Breast epithelium (tissue), 4 donors: ENCODE measurements at regions not wholly inside any gene's neighbourhood (a gene's known extent, or its start where the extent isn't known, plus 50 kb on each side); places are given as distances from the start of the nearest gene placed in this dataset.

ENCODE experiments used
- DNase-seq, 2 donors: peaks; one replicate each; pipeline ENCODE4 v3.0.0-alpha.2; 2019; ENCODE audit warnings: low spot score in 2 of 2
- H3K27ac ChIP-seq, 2 donors: fragments of 200-600 bp; sonication (generic) in 1 of 2; one replicate each; pipeline ENCODE4 v1.5.1; 2016 to 2019; ENCODE audit warnings: mild to moderate bottlenecking in 1 of 2
- H3K27me3 ChIP-seq, 2 donors: fragments of 200-600 bp; sonication (generic) in 1 of 2; one replicate each; pipeline versions ENCODE4 v1.5.1 to v1.6.0; 2017 to 2019; ENCODE audit warnings: control low read depth in 1 of 2, mild to moderate bottlenecking in 1 of 2
- H3K36me3 ChIP-seq: fragments of 200-600 bp; one replicate; pipeline ENCODE4 v1.5.1; 2019
- H3K4me1 ChIP-seq, 2 donors: fragments of 200-600 bp; sonication (generic); one replicate each; pipeline ENCODE4 v1.5.1; 2016 to 2019; ENCODE audit warnings: control low read depth in 1 of 2
- H3K4me3 ChIP-seq, 3 donors: fragments of 200-600 bp; sonication (generic); 1 replicate in 2 of 3; 2 replicates in 1 of 3; pipeline ENCODE4 v1.5.1; 2016 to 2019; ENCODE audit warnings: mild to moderate bottlenecking in 3 of 3, moderate library complexity in 2 of 3
- H3K9me3 ChIP-seq, 2 donors: fragments of 200-600 bp; sonication (generic) in 1 of 2; one replicate each; pipeline ENCODE4 v1.5.1; 2016 to 2019; ENCODE audit warnings: control low read depth in 1 of 2
- CTCF ChIP-seq, 3 donors: fragments of 450-650 bp; IDR thresholded peaks; one replicate each; pipeline ENCODE4 v1.5.1; 2016 to 2017; ENCODE audit warnings: antibody characterized with exemption in 3 of 3, mild to moderate bottlenecking in 3 of 3, moderate library complexity in 3 of 3
- POLR2A ChIP-seq: fragments of 450-650 bp; IDR thresholded peaks from one replicate; pipeline ENCODE4 v1.6.1; 2016; ENCODE audit warnings: antibody characterized with exemption, mild to moderate bottlenecking, moderate library complexity
- POLR2AphosphoS5 ChIP-seq, 3 donors: sonication (generic); formaldehyde crosslinking; IDR thresholded peaks; one replicate each; pipeline ENCODE4 v1.6.1; 2017; ENCODE audit warnings: antibody characterized with exemption in 3 of 3
- intact Hi-C: fragments of 100-400 bp; cut with DNase I; formaldehyde crosslinking; loops from one replicate; pipeline ENCODE4 v1.15.1; 2023; ENCODE audit warnings: low total_unique reads

GRCh38 chr10:112024079-112024478 is 159.5 kb downstream of the GPAM start:
- intact Hi-C loops, result no loop called here
- no peak for DNase-seq
- Histone ChIP-seq H3K36me3 (no peaks in the 10 kb centered on the region), H3K27ac (no peak overlapping the region), H3K4me1 (no peaks in the 10 kb centered on the region), H3K9me3 (peaks cover 0 to 1% of the 10 kb centered on the region in 2 donors), H3K27me3 (no peaks in the 10 kb centered on the region), H3K4me3 (no peak overlapping the region)
- TF ChIP-seq POLR2A (no peak), CTCF (IDR thresholded peaks at IDR 0.05) (no peak), POLR2AphosphoS5 (IDR thresholded peaks at IDR 0.05) (no peak)

- H3K4me3 ChIP-seq, result no peak overlapping the region
- intact Hi-C loops, result no loop called here
- H3K27ac ChIP-seq, result no peak overlapping the region
- no peaks in the 10 kb centered on the region for H3K27me3 ChIP-seq
- no peak for DNase-seq
- peaks cover 4 to 7% of the 10 kb centered on the region in 2 donors for H3K9me3 ChIP-seq
- no peaks in the 10 kb centered on the region for H3K4me1 ChIP-seq
- H3K36me3 ChIP-seq, result no peaks in the 10 kb centered on the region
- TF ChIP-seq CTCF (IDR thresholded peaks at IDR 0.05) (no peak), POLR2A (no peak)
Measured at GRCh38 chr10:112025228-112025627, 158.3 kb downstream of the GPAM start.

- no peaks in the 10 kb centered on the region for H3K36me3 ChIP-seq
- TF ChIP-seq POLR2AphosphoS5 (IDR thresholded peaks at IDR 0.05) (no peak), CTCF (IDR thresholded peaks at IDR 0.05) (no peak), POLR2A (no peak)
- H3K4me1 ChIP-seq, result no peaks in the 10 kb centered on the region
- intact Hi-C loops, result no loop called here
- H3K27me3 ChIP-seq, result no peaks in the 10 kb centered on the region
- no peak for DNase-seq
- H3K9me3 ChIP-seq, result peaks cover 7 to 13% of the 10 kb centered on the region in 2 donors
- H3K27ac ChIP-seq, result no peak overlapping the region
- H3K4me3 ChIP-seq, result no peak overlapping the region
Measured at GRCh38 chr10:112026438-112026837, 157.1 kb downstream of the GPAM start.

GRCh38 chr10:112027731-112028280 is 155.8 kb downstream of the GPAM start:
- H3K4me1 ChIP-seq, result no peaks in the 10 kb centered on the region
- intact Hi-C loops, result no loop called here
- DNase-seq, result no peak
- no peaks in the 10 kb centered on the region for H3K36me3 ChIP-seq
- peaks cover 7 to 14% of the 10 kb centered on the region in 2 donors for H3K9me3 ChIP-seq
- H3K27ac ChIP-seq, result no peak overlapping the region
- no peak overlapping the region for H3K4me3 ChIP-seq
- no peaks in the 10 kb centered on the region for H3K27me3 ChIP-seq
- no peak for TF ChIP-seq CTCF (IDR thresholded peaks at IDR 0.05)
- TF ChIP-seq POLR2A, result no peak
- no peak for TF ChIP-seq POLR2AphosphoS5 (IDR thresholded peaks at IDR 0.05)

- intact Hi-C loops, result no loop called here
- H3K27me3 ChIP-seq, result no peaks in the 10 kb centered on the region
- H3K9me3 ChIP-seq, result peaks cover 13 to 14% of the 10 kb centered on the region in 2 donors
- no peak for DNase-seq
- TF ChIP-seq POLR2AphosphoS5 (IDR thresholded peaks at IDR 0.05) (no peak), POLR2A (no peak), CTCF (IDR thresholded peaks at IDR 0.05) (no peak)
- no peak overlapping the region for H3K4me3 ChIP-seq
- H3K27ac ChIP-seq, result no peak overlapping the region
- no peaks in the 10 kb centered on the region for H3K4me1 ChIP-seq
- no peaks in the 10 kb centered on the region for H3K36me3 ChIP-seq
Measured at GRCh38 chr10:112030431-112030830, 153.1 kb downstream of the GPAM start.
